WTC11 (cell line): ENCODE measurements at regions not wholly inside any gene's neighbourhood (a gene's known extent, or its start where the extent isn't known, plus 50 kb on each side); places are given as distances from the start of the nearest gene placed in this dataset.

ENCODE experiments used
- ATF1 ChIP-seq: sonication (generic); formaldehyde crosslinking; IDR thresholded peaks from 2 replicates; pipeline ENCODE4 v1.8.1; 2023; ENCODE audit warnings: mild to moderate bottlenecking, moderate library complexity, missing genetic modification reagents
- FOXJ3 ChIP-seq: sonication (generic); formaldehyde crosslinking; IDR thresholded peaks from 2 replicates; pipeline ENCODE4 v1.9.0; 2021; ENCODE audit warnings: missing genetic modification reagents, mild to moderate bottlenecking, borderline replicate concordance
- FOXP1 ChIP-seq: sonication (generic); formaldehyde crosslinking; IDR thresholded peaks from 2 replicates; pipeline ENCODE4 v1.8.0; 2022; ENCODE audit warnings: missing genetic modification reagents, mild to moderate bottlenecking, moderate library complexity, borderline replicate concordance
- JUN ChIP-seq: sonication (generic); formaldehyde crosslinking; IDR thresholded peaks from 2 replicates; pipeline ENCODE4 v1.8.0; 2023; ENCODE audit warnings: mild to moderate bottlenecking, missing genetic modification reagents
- NFYB ChIP-seq: sonication (generic); formaldehyde crosslinking; conservative IDR thresholded peaks from 2 replicates; pipeline ENCODE4 v1.8.0; 2022; ENCODE audit warnings: low read depth, missing genetic modification reagents
- NR3C1 ChIP-seq: sonication (generic); formaldehyde crosslinking; conservative IDR thresholded peaks from 2 replicates; pipeline ENCODE4 v1.8.1; 2023; ENCODE audit warnings: low read depth, mild to moderate bottlenecking, missing genetic modification reagents
- TP53 ChIP-seq: sonication (generic); formaldehyde crosslinking; IDR thresholded peaks from 2 replicates; pipeline ENCODE4 v1.8.1; 2023; ENCODE audit warnings: mild to moderate bottlenecking, missing genetic modification reagents
- ZNF121 ChIP-seq: sonication (generic); formaldehyde crosslinking; IDR thresholded peaks from 2 replicates; pipeline ENCODE4 v1.8.0; 2023; ENCODE audit warnings: missing genetic modification reagents
- ZNF138 ChIP-seq: sonication (generic); formaldehyde crosslinking; conservative IDR thresholded peaks from 2 replicates; pipeline ENCODE4 v1.8.1; 2022; ENCODE audit warnings: mild to moderate bottlenecking, moderate library complexity, missing genetic modification reagents
- TF ChIP-seq, protein P1 (sequence below): fragments of 200-600 bp; IDR thresholded peaks from 2 replicates; pipeline ENCODE4 v1.8.0; 2022; ENCODE audit warnings: antibody characterized with exemption
- TF ChIP-seq, protein P2 (sequence below): sonication (generic); formaldehyde crosslinking; conservative IDR thresholded peaks from 2 replicates; pipeline ENCODE4 v1.8.1; 2023; ENCODE audit warnings: mild to moderate bottlenecking, low read depth, missing genetic modification reagents, moderate library complexity
- TF ChIP-seq, protein P3 (sequence below): sonication (generic); formaldehyde crosslinking; IDR thresholded peaks from 2 replicates; pipeline ENCODE4 v1.8.1; 2023; ENCODE audit warnings: mild to moderate bottlenecking, moderate library complexity, missing genetic modification reagents
- TF ChIP-seq, protein P4 (sequence below): sonication (generic); formaldehyde crosslinking; IDR thresholded peaks from 2 replicates; pipeline ENCODE4 v1.8.0; 2022; ENCODE audit warnings: mild to moderate bottlenecking, missing genetic modification reagents
- TF ChIP-seq, protein P5 (sequence below): sonication (generic); formaldehyde crosslinking; IDR thresholded peaks from 2 replicates; pipeline ENCODE4 v1.8.0; 2022; ENCODE audit warnings: mild to moderate bottlenecking, missing genetic modification reagents

DNA sequence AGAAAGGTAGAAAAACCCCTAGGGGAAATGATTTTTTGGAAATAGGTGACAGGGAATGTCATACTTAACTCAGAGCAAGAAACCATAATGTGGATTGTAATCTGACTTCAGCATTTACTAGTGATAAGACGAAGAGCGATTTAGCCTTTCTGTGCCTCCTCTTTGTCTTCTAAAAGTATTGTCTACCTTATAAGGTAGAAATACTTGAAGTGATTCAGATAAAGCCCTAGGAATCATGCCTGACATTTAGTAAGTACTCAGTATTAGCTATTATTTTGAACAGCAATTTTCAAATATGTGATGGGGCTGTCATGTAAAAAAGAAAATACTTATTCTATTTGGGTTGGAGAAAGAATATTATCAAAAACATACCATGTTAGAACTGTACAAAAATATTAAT, 525.9 kb upstream of the EYS start:
- TF ChIP-seq JUN (CRISPR knock-in tag) (no peak), ZNF121 (CRISPR knock-in tag) (no peak), FOXP1 (CRISPR knock-in tag) (no peak), FOXJ3 (CRISPR knock-in tag) (no peak), ATF1 (CRISPR knock-in tag) (no peak), TP53 (CRISPR knock-in tag) (no peak), NR3C1 (no peak), NFYB (CRISPR knock-in tag) (no peak), ZNF138 (CRISPR knock-in tag) (no peak)
- TF ChIP-seq, protein P1, sequence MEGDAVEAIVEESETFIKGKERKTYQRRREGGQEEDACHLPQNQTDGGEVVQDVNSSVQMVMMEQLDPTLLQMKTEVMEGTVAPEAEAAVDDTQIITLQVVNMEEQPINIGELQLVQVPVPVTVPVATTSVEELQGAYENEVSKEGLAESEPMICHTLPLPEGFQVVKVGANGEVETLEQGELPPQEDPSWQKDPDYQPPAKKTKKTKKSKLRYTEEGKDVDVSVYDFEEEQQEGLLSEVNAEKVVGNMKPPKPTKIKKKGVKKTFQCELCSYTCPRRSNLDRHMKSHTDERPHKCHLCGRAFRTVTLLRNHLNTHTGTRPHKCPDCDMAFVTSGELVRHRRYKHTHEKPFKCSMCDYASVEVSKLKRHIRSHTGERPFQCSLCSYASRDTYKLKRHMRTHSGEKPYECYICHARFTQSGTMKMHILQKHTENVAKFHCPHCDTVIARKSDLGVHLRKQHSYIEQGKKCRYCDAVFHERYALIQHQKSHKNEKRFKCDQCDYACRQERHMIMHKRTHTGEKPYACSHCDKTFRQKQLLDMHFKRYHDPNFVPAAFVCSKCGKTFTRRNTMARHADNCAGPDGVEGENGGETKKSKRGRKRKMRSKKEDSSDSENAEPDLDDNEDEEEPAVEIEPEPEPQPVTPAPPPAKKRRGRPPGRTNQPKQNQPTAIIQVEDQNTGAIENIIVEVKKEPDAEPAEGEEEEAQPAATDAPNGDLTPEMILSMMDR: no peak
- TF ChIP-seq, protein P2, sequence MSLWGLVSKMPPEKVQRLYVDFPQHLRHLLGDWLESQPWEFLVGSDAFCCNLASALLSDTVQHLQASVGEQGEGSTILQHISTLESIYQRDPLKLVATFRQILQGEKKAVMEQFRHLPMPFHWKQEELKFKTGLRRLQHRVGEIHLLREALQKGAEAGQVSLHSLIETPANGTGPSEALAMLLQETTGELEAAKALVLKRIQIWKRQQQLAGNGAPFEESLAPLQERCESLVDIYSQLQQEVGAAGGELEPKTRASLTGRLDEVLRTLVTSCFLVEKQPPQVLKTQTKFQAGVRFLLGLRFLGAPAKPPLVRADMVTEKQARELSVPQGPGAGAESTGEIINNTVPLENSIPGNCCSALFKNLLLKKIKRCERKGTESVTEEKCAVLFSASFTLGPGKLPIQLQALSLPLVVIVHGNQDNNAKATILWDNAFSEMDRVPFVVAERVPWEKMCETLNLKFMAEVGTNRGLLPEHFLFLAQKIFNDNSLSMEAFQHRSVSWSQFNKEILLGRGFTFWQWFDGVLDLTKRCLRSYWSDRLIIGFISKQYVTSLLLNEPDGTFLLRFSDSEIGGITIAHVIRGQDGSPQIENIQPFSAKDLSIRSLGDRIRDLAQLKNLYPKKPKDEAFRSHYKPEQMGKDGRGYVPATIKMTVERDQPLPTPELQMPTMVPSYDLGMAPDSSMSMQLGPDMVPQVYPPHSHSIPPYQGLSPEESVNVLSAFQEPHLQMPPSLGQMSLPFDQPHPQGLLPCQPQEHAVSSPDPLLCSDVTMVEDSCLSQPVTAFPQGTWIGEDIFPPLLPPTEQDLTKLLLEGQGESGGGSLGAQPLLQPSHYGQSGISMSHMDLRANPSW (CRISPR knock-in tag): no peak
- TF ChIP-seq, protein P3, sequence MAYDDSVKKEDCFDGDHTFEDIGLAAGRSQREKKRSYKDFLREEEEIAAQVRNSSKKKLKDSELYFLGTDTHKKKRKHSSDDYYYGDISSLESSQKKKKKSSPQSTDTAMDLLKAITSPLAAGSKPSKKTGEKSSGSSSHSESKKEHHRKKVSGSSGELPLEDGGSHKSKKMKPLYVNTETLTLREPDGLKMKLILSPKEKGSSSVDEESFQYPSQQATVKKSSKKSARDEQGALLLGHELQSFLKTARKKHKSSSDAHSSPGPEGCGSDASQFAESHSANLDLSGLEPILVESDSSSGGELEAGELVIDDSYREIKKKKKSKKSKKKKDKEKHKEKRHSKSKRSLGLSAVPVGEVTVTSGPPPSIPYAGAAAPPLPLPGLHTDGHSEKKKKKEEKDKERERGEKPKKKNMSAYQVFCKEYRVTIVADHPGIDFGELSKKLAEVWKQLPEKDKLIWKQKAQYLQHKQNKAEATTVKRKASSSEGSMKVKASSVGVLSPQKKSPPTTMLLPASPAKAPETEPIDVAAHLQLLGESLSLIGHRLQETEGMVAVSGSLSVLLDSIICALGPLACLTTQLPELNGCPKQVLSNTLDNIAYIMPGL (CRISPR knock-in tag): no peak
- TF ChIP-seq, protein P4, sequence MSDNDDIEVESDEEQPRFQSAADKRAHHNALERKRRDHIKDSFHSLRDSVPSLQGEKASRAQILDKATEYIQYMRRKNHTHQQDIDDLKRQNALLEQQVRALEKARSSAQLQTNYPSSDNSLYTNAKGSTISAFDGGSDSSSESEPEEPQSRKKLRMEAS (CRISPR knock-in tag): no peak
- TF ChIP-seq, protein P5, sequence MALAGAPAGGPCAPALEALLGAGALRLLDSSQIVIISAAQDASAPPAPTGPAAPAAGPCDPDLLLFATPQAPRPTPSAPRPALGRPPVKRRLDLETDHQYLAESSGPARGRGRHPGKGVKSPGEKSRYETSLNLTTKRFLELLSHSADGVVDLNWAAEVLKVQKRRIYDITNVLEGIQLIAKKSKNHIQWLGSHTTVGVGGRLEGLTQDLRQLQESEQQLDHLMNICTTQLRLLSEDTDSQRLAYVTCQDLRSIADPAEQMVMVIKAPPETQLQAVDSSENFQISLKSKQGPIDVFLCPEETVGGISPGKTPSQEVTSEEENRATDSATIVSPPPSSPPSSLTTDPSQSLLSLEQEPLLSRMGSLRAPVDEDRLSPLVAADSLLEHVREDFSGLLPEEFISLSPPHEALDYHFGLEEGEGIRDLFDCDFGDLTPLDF: no peak
